HEK293T (cell line): ENCODE measurements at regions not wholly inside any gene's neighbourhood (a gene's known extent, or its start where the extent isn't known, plus 50 kb on each side); places are given as distances from the start of the nearest gene placed in this dataset.

Experiments
- ELF4 ChIP-seq: fragments of 450-650 bp; IDR thresholded peaks from 2 replicates; pipeline ENCODE4 v1.6.1; 2017; ENCODE audit warnings: antibody characterized with exemption
- HDGF ChIP-seq: fragments of 450-650 bp; IDR thresholded peaks from 2 replicates; pipeline ENCODE4 v1.6.1; 2017; ENCODE audit warnings: antibody characterized with exemption, borderline replicate concordance
- PKNOX1 ChIP-seq: fragments of 450-650 bp; IDR thresholded peaks from 2 replicates; pipeline ENCODE4 v1.6.1; 2016
- SP1 ChIP-seq: fragments of 450-650 bp; IDR thresholded peaks from 2 replicates; pipeline ENCODE4 v1.6.1; 2017

DNA sequence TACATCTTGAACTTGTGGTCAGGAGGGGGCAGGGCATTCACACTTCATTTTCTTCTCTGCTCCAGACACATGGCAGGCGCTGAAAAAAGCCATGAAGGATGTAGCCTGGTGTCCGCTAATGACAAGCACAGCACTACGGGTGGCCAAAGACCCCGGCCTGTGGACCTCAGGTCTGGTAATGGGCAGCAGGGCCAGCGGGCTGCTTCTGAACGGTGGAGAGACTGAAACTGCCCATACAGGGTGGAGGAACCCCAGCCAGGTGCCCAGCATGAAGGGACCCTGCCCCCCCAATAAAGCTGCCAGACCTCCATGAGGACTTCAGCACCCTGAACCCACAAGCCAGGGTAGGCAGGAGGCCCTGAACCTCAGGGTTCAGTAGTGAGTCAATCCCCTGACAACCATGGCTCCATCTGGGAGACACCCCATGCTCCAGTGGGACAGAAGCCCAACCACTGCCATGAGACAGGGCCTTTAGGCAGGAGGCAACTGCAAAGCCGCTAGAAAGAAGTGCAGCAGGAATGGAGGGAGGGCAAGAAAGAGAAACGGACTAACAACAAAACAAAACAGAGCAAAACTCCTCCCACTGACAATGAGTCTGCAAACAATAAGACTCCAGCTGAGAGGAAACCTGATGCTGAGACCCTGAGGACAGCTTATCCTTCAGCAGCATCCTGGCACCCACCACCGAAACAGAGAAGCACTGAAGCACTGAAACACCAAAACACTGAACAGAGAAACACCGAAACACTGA is 140.2 kb upstream of the PPP2R2D start:
- TF ChIP-seq SP1 = no peak
- no peak for TF ChIP-seq ELF4
- TF ChIP-seq HDGF = no peak
- TF ChIP-seq PKNOX1 = no peak
